GM12801 (cell line): ENCODE measurements at regions not wholly inside any gene's neighbourhood (a gene's known extent, or its start where the extent isn't known, plus 50 kb on each side); places are given as distances from the start of the nearest gene placed in this dataset.

Experiments used
- TF ChIP-seq, protein P1 (sequence below): IDR thresholded peaks from one replicate; pipeline ENCODE4 v1.5.1; 2011; ENCODE audit warnings: control low read depth; ENCODE audit not compliant: insufficient read length; ENCODE audit errors: extremely low read depth

DNA sequence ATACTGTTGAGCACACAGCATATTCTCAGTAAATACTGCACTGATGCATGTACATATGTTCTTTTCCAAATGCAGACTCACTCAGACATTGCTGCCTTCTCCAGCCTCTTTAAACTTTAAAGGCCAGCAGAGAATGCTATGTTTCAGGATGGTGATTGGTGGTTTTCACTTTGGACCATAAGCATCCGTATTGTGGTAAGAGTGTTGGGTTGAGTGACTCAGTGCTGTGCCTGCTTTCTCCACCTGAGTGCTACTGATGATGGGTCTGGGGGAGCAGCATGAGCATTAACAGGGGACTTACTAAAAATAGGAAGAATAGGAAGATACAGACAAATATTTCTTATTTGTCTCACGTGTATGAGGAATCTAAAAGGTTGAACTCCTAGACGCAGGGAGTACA, 56.3 kb upstream of the ZNF92 start:
- TF ChIP-seq, protein P1, sequence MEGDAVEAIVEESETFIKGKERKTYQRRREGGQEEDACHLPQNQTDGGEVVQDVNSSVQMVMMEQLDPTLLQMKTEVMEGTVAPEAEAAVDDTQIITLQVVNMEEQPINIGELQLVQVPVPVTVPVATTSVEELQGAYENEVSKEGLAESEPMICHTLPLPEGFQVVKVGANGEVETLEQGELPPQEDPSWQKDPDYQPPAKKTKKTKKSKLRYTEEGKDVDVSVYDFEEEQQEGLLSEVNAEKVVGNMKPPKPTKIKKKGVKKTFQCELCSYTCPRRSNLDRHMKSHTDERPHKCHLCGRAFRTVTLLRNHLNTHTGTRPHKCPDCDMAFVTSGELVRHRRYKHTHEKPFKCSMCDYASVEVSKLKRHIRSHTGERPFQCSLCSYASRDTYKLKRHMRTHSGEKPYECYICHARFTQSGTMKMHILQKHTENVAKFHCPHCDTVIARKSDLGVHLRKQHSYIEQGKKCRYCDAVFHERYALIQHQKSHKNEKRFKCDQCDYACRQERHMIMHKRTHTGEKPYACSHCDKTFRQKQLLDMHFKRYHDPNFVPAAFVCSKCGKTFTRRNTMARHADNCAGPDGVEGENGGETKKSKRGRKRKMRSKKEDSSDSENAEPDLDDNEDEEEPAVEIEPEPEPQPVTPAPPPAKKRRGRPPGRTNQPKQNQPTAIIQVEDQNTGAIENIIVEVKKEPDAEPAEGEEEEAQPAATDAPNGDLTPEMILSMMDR = no peak

DNA sequence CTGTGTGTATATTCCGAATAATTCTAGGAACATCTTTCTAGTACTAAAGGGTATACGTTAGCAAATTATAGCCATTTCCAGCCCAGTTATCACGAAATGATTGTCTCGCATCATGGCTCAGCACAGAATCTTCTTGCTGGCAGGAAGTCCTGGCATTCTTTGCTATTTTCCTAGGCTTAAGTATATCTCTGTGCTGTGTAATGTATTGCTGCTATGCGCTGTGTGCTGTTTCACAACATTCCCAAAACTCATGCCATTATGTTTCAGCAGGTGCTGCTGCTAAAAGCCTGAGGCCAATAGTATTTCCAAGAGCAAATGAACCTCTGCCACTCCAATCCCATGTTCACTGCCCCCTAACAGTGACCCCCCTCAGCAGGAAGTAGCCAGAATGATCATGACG, 62.9 kb upstream of the ZNF92 start:
- TF ChIP-seq, protein P1 = no peak

DNA sequence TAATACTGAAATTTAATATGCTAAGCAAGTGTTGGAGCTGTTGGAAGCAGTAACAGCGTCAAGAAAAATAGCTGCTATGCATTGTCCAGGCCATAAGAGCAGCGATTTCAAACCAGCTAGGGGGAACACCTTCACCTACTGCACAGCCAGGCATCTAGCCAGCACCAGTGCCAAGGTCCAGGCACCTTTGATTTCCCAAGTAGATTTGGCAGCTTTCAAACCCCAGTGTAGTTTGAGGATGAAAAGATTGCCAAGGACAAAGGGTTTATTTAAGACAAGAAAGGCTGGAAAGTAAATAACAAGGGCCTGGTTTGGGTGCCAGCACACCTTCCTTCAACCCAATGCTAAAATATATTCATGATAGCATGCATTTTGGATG, 65.4 kb upstream of the ZNF92 start:
- TF ChIP-seq, protein P1 = no peak

DNA sequence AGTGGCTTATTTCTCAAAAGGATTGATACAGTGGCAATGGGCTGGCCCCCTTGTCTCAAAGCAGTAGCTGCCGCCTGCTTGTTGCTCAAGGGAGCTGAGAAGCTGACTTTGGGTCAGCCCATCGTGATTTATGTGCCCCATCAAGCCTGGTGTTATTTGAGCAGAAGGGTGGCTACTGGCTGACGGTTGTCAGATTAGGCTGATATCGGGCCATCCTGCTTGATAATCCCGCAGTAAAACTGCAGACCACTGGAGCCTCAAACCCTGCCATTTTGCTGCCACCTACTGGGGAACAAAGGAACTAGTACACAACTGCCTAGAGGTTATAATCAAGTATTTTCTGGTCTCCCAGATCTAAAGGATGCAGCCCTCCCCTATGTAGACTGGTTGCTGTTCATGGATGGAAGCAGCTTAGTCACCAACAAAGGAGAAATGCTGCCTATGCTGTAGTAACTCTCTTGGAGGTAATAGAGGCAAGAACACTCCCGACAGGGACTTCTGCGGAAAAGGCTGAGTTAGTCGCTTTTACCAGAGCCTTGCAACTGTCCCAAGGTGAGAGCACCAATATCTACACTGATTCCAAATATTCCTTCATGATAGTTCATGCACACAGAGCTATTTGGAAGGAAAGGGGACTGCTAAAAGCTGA, 65.9 kb upstream of the ZNF92 start:
- TF ChIP-seq, protein P1 = peak; percentile 18

DNA sequence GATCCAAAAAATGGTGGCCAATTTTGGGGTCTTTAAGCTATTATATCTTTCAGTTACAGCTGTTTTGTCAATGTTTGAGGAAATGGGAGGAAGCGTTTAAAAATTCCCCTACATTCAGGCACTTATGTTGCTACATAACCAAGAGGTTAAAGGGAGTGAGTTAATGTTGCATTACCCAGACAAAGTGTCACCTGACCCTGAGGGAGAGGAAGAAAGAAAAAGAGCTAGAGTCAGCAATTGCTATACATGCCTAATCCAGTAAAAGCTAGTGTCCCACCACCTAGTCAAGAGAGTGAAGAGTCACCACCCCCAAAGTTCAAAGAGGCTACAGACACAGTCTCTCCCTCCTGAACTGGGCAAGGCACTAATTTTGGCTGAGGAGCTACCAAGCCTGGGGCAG, 69.5 kb upstream of the ZNF92 start:
- TF ChIP-seq, protein P1 = no peak

DNA sequence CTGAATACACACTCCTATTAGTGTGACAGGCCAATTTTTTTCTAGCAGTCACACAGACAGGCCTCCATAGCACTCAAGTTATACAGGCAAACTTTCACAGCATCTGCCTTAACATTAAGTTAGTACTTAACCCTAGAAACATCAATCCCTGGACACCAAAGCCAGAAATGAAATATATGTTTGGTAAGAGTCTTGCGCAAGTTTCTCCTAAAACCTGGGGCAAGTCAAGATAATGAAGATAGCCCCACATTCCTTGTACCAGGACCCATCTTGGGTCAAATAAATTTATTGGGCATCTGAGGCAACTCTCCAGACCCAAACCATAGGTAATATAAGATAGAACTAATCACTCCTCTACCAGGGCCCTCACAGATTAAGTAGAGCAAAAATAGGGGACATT, 70.8 kb upstream of the ZNF92 start:
- TF ChIP-seq, protein P1 = no peak

DNA sequence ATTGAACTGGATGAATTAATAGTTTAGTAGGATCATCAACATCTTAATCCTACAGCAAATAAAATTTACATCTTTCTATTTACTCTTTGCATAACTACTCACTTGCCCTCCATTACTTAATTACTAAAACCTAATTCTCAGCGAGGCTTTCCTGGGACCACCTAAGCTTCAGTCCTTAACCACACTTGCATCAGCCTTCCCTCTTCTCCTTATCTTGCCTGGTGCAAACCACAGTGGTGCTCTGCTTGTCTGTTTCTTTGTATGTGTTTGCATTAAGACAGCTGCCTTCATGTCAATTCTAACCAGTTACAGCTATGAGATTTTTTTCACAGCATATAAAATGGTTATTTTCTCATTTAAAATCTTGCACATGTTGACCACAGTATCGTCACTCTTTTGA, 72.6 kb upstream of the ZNF92 start:
- TF ChIP-seq, protein P1 = no peak
